ENCODE measurements at regions not wholly inside any gene's neighbourhood (a gene's known extent, or its start where the extent isn't known, plus 50 kb on each side); places are given as distances from the start of the nearest gene placed in this dataset.

DNA sequence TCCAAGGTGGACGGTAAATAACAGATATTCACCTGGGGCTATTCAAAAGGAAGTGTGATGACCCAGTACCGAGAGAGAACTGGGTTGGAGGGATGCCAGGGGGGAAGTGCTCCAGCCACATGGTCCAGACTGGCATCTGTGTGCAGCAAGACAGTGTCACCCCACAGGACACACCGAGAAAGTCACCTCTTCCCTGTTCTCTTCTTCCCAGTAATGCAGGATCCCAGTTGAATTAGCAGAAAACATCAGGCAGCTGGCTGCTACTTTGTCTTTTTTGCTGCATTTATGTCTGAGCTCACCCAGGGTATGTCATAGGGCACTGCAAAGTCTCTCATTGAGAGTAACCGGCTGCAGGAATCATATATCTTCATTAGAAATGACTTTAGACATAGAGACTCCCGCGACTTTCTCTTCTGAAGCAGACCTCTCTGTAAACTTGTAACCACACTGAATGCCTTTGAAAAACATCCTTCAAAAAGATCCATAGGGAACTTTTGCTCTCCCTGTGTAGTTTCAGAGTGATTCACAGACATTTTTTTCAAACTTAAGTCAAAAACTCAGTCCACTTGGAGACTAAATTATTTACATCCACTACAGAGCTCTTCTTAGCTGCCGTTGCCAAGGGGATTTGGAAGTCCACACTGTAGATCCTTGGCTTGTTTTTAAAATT is 609.0 kb upstream of the DPP6 start:
- H3K9me3 Mint-ChIP-seq, result peaks cover 2% of the 10 kb centered on the region
- no peak overlapping the region for H3K27ac Mint-ChIP-seq
- no peaks in the 10 kb centered on the region for H3K4me1 Mint-ChIP-seq
- H3K4me3 Mint-ChIP-seq, result no peak overlapping the region
- POLR2A ChIA-PET, result no interaction called here
- H3K36me3 Mint-ChIP-seq (ENCODE audit: low read depth), result no peaks in the 10 kb centered on the region
- CTCF ChIA-PET, result no interaction called here
- no peaks in the 10 kb centered on the region for H3K27me3 Mint-ChIP-seq
- DNase-seq, result no peak

DNA sequence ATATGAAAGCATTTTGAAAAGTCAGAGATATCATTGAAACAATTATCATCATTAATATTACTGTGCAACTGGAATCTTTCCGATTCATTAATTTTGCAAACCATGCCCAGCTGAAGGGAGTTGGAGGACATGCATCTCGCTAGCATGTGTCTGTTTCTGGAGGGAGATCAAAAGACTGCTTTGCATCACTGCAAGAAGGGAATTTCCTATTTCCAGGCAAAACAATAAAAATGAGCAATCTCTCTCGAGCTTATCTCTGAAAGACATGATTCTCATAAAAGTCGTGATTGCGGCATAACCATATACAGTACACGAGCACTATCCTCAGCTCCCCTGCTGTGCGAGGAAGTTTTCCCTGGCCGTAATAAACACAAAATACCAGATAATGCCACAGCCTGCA is 607.6 kb upstream of the DPP6 start:
- ChIA-PET POLR2A (no interaction called here), CTCF (no interaction called here)
- no peak overlapping the region for H3K27ac Mint-ChIP-seq
- H3K4me1 Mint-ChIP-seq, result no peaks in the 10 kb centered on the region
- no peaks in the 10 kb centered on the region for H3K36me3 Mint-ChIP-seq (ENCODE audit: low read depth)
- DNase-seq, result no peak
- peaks cover 2% of the 10 kb centered on the region for H3K9me3 Mint-ChIP-seq
- H3K4me3 Mint-ChIP-seq, result no peak overlapping the region
- no peaks in the 10 kb centered on the region for H3K27me3 Mint-ChIP-seq

DNA sequence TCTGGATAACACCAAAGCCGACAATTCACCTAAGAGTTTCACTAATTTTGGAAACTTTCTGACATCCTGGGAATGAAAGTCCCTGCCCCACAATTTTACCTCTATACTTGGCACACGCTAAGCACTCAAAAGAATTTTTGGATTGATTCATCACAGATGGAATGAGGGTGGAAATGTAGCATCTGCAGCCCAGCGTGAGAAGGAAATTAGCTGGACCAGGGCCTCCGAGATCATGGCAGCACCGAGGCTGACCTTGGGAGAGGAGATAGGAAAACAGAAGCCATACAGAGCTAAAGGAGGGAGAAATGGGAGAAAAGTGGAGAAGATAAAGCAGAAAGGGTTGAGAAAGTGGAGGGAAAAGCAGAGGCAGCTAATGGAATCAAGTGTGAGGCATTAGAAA is 606.6 kb upstream of the DPP6 start:
- ChIA-PET CTCF (no interaction called here), POLR2A (no interaction called here)
- Mint-ChIP-seq H3K27ac (no peak overlapping the region), H3K36me3 (ENCODE audit: low read depth) (no peaks in the 10 kb centered on the region), H3K27me3 (no peaks in the 10 kb centered on the region), H3K4me1 (no peaks in the 10 kb centered on the region), H3K4me3 (no peak overlapping the region), H3K9me3 (peaks cover 2% of the 10 kb centered on the region)
- no peak for DNase-seq

DNA sequence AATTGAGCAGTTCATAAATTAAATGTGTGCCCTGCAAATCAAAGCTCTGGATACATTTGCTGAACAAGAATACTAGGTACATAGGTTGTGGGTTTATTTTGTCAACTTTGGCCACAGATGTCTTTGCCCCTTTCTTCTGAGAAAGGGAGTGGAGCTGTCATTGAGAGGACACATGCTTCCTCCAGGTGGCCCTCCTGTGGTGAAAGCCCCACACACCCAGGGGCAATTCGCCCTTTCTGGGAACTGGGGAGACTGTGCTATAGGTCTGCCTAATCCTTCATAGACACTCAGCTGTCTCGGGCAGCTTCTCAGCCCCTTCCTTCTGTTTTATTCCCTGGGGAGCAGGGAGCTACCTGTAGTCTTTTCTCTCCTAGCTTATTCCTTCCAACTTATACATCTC is 605.7 kb upstream of the DPP6 start:
- H3K4me3 Mint-ChIP-seq, result no peak overlapping the region
- H3K27ac Mint-ChIP-seq, result no peak overlapping the region
- peaks cover 2% of the 10 kb centered on the region for H3K9me3 Mint-ChIP-seq
- no peak for DNase-seq
- ChIA-PET POLR2A (no interaction called here), CTCF (interaction anchor here (0.7 kb wide), 1 partner anchor 296 kb away, joined by 3 read pairs; no protein-coding TSS in a partner anchor)
- no peaks in the 10 kb centered on the region for H3K36me3 Mint-ChIP-seq (ENCODE audit: low read depth)
- H3K4me1 Mint-ChIP-seq, result no peaks in the 10 kb centered on the region
- no peaks in the 10 kb centered on the region for H3K27me3 Mint-ChIP-seq

DNA sequence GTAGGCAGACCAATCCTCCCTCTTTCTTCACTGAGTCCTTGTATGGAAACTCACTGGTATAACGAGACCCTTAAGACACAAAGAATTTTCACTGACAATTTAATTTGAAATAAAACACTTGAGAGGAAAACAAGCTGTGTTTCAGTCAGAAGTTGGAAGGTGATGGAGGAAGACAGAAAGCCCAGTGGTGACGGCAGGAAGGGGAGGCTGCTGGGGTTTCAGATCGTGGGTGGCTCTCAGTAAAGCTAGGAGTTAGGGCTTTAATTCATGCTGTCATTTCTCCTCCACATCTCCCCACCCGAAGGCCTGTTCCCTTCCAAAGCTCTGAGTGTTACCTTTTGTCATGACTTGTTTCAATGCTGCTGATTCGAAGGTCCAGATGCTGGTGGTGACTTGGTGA is 605.2 kb upstream of the DPP6 start:
- Mint-ChIP-seq H3K4me3 (no peak overlapping the region), H3K9me3 (peaks cover 1% of the 10 kb centered on the region), H3K27me3 (no peaks in the 10 kb centered on the region), H3K4me1 (no peaks in the 10 kb centered on the region), H3K27ac (no peak overlapping the region), H3K36me3 (ENCODE audit: low read depth) (no peaks in the 10 kb centered on the region)
- no peak for DNase-seq
- ChIA-PET CTCF (no interaction called here), POLR2A (no interaction called here)

DNA sequence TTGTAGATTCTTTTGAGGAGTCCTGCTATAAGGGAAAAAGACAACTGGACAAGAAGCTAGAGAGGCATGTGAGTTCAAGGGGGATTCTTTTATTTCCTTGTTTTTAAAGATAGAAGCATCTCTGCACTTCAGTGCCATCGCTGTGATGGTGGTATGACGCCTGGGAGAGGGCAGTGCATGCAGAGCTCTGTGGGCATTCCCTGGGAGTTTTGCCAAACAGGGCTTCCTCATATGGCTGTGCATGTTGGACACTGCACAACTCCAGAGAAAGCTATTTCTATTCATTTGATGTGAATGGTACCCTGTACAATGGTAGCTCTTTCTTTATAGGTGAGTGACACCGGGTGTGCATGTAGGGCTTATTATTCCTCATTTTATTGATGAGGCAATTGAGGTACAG is 599.5 kb upstream of the DPP6 start:
- H3K27ac Mint-ChIP-seq, result no peak overlapping the region
- peaks cover 10% of the 10 kb centered on the region for H3K9me3 Mint-ChIP-seq
- H3K4me3 Mint-ChIP-seq, result no peak overlapping the region
- H3K36me3 Mint-ChIP-seq (ENCODE audit: low read depth), result no peaks in the 10 kb centered on the region
- DNase-seq, result no peak
- no peaks in the 10 kb centered on the region for H3K27me3 Mint-ChIP-seq
- ChIA-PET POLR2A (no interaction called here), CTCF (no interaction called here)
- no peaks in the 10 kb centered on the region for H3K4me1 Mint-ChIP-seq

DNA sequence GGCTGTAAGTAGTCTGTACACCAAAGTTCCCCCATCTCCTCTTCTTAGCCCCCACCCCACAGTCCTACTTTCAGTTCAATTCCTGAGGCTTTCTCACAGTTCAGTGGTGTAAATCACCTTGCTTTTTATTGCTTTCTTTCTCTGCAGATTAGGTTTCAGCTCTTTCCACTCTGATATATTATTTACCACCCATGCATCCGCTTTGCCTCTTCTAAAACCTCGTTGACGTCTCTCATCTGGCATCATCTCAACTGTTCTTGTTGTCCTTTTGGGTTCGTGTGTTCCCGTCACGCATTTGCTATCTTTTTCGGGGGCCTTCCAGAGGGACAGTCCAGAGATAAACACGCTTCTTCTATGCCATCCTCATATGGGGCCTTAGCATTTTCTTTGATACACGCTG is 597.9 kb upstream of the DPP6 start:
- Mint-ChIP-seq H3K4me1 (no peaks in the 10 kb centered on the region), H3K27me3 (no peaks in the 10 kb centered on the region), H3K36me3 (ENCODE audit: low read depth) (no peaks in the 10 kb centered on the region), H3K27ac (no peak overlapping the region), H3K4me3 (no peak overlapping the region), H3K9me3 (peaks cover 12% of the 10 kb centered on the region)
- DNase-seq, result no peak
- ChIA-PET CTCF (no interaction called here), POLR2A (no interaction called here)

DNA sequence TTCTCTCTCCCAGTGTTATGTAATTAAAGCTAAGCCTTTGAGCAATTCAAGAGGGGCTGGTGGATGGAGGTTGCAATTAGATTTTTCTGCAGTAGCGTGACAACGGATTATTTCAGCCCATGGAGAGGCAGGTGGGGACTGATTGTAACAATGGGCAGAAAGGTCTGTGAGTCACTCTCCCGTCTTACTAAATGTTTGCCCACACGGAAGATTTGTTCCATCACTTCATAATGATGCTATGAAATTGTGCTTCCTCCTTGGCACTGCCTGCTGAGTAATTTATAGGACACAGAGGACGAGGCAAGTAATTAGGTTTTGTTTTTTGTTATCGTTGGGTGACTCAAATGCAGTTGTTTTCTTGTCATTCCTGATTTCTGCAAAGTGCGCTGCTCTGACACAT is 594.5 kb upstream of the DPP6 start:
- CTCF ChIA-PET, result no interaction called here
- Mint-ChIP-seq H3K4me1 (no peaks in the 10 kb centered on the region), H3K27ac (no peak overlapping the region), H3K27me3 (no peaks in the 10 kb centered on the region), H3K4me3 (no peak overlapping the region), H3K36me3 (ENCODE audit: low read depth) (no peaks in the 10 kb centered on the region), H3K9me3 (peaks cover 18% of the 10 kb centered on the region)
- no peak for DNase-seq
- POLR2A ChIA-PET, result no interaction called here

DNA sequence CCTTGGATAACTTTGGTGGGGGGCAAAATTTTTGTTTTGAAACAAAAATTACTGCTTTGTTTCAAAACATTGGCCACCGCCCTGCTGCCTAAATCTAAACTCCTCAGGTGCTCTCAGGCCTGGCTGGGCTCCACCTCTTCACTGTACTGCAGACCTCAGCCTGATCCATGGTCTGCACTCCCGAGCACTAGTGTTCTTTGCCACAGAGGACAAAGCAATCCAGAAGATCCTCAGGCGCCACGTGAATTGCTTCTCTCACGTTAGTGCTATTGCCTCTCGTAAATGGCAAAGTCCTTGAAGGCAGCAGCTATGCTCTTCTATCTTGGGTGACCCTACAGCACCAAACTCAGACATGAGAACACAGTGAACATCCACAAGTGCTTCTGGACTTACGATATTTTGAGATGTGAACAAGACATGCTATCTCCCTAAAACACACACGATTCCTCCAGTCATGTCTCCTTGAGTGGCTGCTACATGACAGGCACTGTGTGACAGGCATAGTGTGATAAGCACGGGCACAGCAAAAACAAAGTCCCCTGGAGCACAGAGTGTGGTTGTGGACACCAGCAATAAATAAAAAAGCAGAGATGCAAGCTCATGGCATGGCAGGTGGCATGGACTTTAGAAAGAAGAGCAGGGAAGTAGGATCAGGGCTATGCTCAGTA is 582.1 kb upstream of the DPP6 start:
- H3K27ac Mint-ChIP-seq, result no peak overlapping the region
- CTCF ChIA-PET, result no interaction called here
- no peaks in the 10 kb centered on the region for H3K4me1 Mint-ChIP-seq
- POLR2A ChIA-PET, result no interaction called here
- H3K27me3 Mint-ChIP-seq, result no peaks in the 10 kb centered on the region
- no peaks in the 10 kb centered on the region for H3K36me3 Mint-ChIP-seq (ENCODE audit: low read depth)
- no peak overlapping the region for H3K4me3 Mint-ChIP-seq
- H3K9me3 Mint-ChIP-seq, result peaks cover 7% of the 10 kb centered on the region
- DNase-seq, result no peak

DNA sequence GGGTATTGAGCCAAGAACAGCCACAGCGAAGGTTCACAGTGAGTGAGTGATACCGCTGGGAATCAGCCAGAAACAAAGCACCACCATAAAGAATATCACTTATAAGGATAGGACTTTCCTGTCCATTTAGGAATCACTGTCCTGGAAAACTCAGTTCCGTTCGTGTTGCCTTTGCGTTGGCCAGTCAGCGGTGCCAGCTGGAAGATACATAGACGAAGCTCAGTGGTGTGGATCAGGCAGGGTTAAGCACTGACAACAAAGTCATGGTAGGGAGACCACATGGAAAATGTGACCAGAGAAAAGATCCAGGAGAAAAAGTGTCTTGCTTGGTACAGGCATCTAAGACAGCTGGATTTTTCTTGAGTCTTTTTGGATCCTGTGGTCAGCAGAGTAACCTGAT is 579.7 kb upstream of the DPP6 start:
- POLR2A ChIA-PET, result no interaction called here
- CTCF ChIA-PET, result no interaction called here
- Mint-ChIP-seq H3K27me3 (no peaks in the 10 kb centered on the region), H3K9me3 (peaks cover 5% of the 10 kb centered on the region), H3K36me3 (ENCODE audit: low read depth) (no peaks in the 10 kb centered on the region), H3K4me3 (no peak overlapping the region), H3K27ac (no peak overlapping the region), H3K4me1 (no peaks in the 10 kb centered on the region)
- no peak for DNase-seq

DNA sequence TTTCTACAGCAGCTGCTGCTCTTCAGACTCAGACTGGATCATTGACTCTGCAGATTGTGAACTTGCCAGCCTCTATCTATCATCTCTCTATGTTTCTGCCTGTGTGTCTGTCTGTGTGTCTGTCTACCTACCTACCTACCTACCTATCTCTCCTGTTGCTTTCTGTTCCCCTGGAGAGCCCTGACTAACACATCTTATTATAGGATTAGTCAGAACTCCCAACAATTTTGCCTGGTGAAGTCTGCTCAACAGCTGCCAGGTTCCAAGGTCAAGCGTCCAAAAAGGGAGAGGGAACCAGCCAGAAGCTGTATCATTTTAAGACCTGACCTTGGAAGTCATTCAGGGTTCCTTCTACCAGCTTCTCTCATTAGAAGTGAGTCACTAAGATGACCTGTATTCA is 579.0 kb upstream of the DPP6 start:
- Mint-ChIP-seq H3K4me3 (no peak overlapping the region), H3K27me3 (no peaks in the 10 kb centered on the region), H3K9me3 (peaks cover 4% of the 10 kb centered on the region), H3K4me1 (no peaks in the 10 kb centered on the region), H3K27ac (no peak overlapping the region), H3K36me3 (ENCODE audit: low read depth) (no peaks in the 10 kb centered on the region)
- ChIA-PET CTCF (no interaction called here), POLR2A (no interaction called here)
- DNase-seq, result no peak

DNA sequence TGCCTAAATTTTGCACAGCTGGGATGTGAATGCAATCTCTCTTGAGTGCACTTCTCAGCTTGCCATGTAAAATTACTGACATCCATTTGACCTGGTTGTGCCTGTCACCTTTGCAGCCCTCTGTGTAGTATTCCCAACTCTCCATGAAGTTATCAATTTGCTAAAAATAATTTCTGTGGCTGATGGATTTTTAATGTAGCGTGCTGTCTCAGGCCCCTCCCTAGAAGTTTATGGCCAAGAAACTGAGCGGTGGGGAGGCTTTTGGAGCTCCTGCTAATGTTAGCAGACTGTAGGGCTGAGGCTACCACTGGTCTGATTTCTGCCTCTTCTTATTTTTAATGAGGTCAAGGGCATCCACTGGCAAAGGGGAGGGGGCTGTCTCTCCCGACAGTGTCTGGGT is 577.0 kb upstream of the DPP6 start:
- ChIA-PET CTCF (no interaction called here), POLR2A (no interaction called here)
- no peaks in the 10 kb centered on the region for H3K4me1 Mint-ChIP-seq
- no peaks in the 10 kb centered on the region for H3K27me3 Mint-ChIP-seq
- no peak overlapping the region for H3K27ac Mint-ChIP-seq
- no peaks in the 10 kb centered on the region for H3K36me3 Mint-ChIP-seq (ENCODE audit: low read depth)
- no peak for DNase-seq
- H3K4me3 Mint-ChIP-seq, result no peak overlapping the region
- H3K9me3 Mint-ChIP-seq, result peaks cover 4% of the 10 kb centered on the region

DNA sequence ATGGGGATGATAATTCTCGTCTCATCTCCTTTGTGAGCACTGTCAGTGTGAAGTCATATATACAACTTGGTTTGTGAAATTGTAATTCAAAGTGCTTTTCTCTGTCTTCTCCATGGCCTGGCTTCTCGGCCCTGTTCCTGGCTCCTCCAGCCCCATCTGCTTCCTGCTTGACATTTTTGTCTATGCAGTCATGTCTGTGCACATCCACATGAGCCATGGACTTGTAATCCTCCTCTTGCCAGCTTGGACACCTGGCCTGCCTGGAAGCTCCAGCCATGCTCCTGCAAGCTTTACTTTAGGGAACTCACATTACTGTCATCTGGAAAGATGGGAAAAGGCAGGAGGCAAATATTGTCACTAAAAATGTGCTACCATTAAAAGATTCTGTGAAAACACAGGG is 576.0 kb upstream of the DPP6 start:
- no peaks in the 10 kb centered on the region for H3K4me1 Mint-ChIP-seq
- H3K9me3 Mint-ChIP-seq, result no peaks in the 10 kb centered on the region
- no peak for DNase-seq
- ChIA-PET CTCF (no interaction called here), POLR2A (no interaction called here)
- H3K36me3 Mint-ChIP-seq (ENCODE audit: low read depth), result no peaks in the 10 kb centered on the region
- H3K27ac Mint-ChIP-seq, result no peak overlapping the region
- no peak overlapping the region for H3K4me3 Mint-ChIP-seq
- H3K27me3 Mint-ChIP-seq, result no peaks in the 10 kb centered on the region

DNA sequence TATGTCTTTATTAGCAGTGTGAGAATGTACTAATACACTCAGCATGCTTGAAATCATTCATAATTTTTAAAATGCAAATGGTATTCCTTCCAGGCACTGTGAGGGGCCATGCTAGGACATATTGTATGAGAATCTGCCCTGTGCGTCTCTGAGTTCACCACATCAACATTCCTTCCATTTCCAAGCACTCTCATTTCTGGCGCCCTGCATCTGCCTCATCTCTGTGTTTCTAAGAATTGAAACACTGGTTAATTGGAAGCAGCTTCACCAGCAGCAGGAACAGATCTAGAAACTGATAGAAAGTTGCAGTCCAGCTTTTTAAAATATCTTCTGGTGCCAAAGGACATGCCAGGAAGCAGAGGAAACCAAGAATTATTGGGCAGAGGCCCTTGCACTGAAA is 555.9 kb upstream of the DPP6 start:
- H3K4me3 Mint-ChIP-seq, result no peak overlapping the region
- no peaks in the 10 kb centered on the region for H3K27me3 Mint-ChIP-seq
- peaks cover 6% of the 10 kb centered on the region for H3K9me3 Mint-ChIP-seq
- no peak for DNase-seq
- ChIA-PET CTCF (no interaction called here), POLR2A (no interaction called here)
- H3K36me3 Mint-ChIP-seq (ENCODE audit: low read depth), result no peaks in the 10 kb centered on the region
- H3K27ac Mint-ChIP-seq, result no peak overlapping the region
- H3K4me1 Mint-ChIP-seq, result no peaks in the 10 kb centered on the region

Measured in activated CD4-positive, alpha-beta memory T cell treated with anti-CD3 and anti-CD28 coated beads, Interleukin-2, amount 10 ng/mL, durations not matched to agents 7 days and 5 days (primary cell).